Lung microvascular endothelial cell (primary cell): ENCODE measurements at regions not wholly inside any gene's neighbourhood (a gene's known extent, or its start where the extent isn't known, plus 50 kb on each side); places are given as distances from the start of the nearest gene placed in this dataset.

Source experiments
- DNase-seq, 2 donors: peaks; one replicate each; pipeline versions ENCODE4 v3.0.0 to v3.0.0-alpha.2; 2010; ENCODE audit warnings: low read depth in 2 of 2

- no peak for DNase-seq
Measured at GRCh38 chr4:115356176-115356575, 242.8 kb upstream of the NDST4 start.

- no peak for DNase-seq
Measured at GRCh38 chr4:115355329-115355728, 241.9 kb upstream of the NDST4 start.

DNA sequence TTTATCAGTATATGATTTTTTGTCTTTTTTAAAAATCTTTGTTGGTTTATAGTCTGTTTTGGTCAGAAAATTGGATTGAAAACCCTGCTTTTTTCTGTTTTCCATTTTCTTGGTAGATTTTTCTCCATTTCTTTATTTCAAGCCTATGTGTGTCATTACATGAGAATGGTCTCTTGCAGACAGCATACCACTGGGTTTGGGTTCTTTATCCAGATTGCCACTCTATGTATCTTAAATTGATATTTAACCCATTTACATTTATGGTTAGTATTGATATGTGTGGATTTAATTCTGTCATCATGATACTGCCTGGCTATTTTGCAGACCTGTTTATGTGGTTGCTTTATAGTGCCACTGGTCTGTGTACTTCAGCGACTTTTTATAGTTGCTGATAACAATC, 239.9 kb upstream of the NDST4 start:
- DNase-seq = no peak

- no peak for DNase-seq
Measured at GRCh38 chr4:115343171-115343570, 229.8 kb upstream of the NDST4 start.

GRCh38 chr4:115334736-115335411, 221.5 kb upstream of the NDST4 start:
- DNase-seq = no peak

- DNase-seq = no peak
Measured at GRCh38 chr4:115332078-115332477, 218.7 kb upstream of the NDST4 start.

DNA sequence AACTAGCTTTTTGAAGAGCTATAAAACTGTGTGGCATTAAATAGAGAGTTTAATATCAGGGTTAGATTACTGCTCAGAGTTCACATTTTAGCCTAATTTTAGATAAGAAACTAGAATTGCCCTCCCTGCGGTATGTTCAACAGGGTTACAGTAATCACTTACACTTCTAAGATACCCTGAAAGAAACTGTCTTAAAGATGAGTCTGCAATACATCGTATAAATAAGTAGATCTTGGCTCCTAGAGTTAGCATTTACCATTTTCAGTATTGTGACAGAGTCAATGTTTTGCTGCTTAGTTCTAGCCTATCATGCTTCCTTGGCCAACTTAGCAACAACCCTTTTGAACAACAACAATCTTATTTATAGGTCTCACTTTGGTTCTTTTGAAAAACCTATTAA, 217.8 kb upstream of the NDST4 start:
- DNase-seq = no peak

DNA sequence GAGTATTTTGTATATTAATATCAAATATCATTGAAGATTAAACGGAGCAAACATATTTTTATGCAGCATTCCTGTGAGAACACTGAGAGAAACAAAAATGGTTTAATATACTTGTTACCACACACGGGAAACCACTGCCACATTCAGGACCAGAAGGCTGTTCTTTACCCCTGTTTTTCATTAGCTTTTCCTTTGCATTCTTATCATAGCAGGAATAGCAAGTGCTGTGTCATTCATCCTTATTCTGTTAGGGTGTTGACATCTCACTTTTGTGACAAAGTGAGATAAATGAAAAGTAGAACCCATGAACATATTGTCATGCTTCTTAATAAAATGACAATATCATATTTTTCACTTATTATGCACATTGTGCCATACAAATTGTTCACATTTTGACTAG, 212.4 kb upstream of the NDST4 start:
- no peak for DNase-seq

- DNase-seq = no peak
Measured at GRCh38 chr4:115323106-115323707, 209.8 kb upstream of the NDST4 start.

DNA sequence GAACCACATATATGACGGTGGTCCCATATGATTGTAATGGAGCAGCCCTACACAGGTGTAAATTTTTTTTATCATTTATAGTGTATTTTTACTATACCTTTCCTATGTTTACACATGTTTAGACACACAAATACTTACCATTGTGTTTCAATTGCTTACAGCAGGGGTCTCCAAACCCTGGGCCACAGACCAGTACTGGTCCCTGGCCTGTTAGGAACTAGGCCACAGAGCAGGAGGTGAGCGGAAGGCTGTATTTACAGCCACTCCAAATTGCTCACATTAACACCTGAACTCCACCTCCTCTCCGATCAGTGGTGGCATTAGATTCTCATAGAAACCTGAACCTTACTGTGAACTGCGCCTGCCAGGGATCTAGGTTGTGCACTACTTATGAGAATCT, 201.8 kb upstream of the NDST4 start:
- no peak for DNase-seq

DNA sequence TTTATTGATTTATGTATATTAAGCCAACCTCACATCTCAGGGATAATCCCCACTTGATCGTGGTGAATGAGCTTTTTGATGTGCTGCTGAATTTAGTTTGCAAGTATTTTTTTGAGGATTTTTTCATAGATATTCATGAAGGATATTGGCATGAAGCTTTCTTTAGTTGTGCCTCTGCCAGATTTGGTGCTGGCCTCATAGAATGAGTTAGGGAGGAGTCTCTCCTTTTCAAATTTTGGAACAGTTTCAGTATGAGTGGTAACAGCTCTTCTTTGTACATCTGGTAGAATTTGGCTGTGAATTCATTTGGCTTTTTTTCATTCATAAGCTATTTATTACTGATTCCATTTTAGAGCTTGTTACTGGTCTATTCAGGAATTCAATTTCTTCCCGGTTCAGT, 197.2 kb upstream of the NDST4 start:
- no peak for DNase-seq

DNA sequence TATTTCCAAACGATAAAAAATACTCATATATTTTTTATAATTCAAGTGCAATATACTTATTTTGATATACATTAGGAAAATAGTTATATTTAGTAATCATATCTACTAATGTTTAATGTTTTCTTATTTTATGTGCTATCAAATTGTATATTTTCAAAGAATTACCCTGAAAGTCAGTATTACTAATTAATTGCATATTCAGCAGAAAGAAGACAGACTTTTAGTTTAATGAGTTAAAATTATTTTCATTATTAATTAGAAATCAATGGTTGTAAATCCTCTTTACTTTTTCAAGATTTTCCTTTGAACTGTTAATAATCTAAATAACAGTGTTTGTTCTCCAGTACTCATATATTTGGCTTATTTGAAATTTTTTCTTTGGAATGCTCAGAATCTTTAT, 181.3 kb upstream of the NDST4 start:
- no peak for DNase-seq

GRCh38 chr4:115293093-115293462, 179.7 kb upstream of the NDST4 start:
- DNase-seq = no peak

- DNase-seq = no peak
Measured at GRCh38 chr4:115292320-115293092, 179.1 kb upstream of the NDST4 start.

- DNase-seq = no peak
Measured at GRCh38 chr4:115287426-115287825, 174.0 kb upstream of the NDST4 start.

DNA sequence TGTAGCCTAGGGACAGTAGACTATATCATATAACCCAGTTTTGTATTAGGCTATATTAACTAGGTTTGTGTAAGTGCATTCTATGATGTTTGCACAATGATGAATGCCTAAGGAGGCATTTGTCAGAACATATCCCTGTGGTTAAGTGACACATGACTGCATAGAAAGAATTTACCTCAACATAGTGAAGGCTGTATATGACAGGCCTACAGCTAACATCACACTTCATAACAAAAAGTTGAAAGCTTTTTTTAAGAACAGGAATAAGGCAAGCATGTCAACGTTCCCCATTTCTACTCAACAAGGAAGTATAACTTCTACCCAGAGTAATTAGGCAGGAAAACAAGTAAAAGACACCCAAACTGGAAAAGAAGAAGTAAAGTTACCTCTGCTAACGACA, 165.9 kb upstream of the NDST4 start:
- DNase-seq = no peak

GRCh38 chr4:115278830-115279229, 165.4 kb upstream of the NDST4 start:
- DNase-seq = no peak

- no peak for DNase-seq
Measured at GRCh38 chr4:115275615-115276014, 162.2 kb upstream of the NDST4 start.

GRCh38 chr4:115274545-115274944, 161.1 kb upstream of the NDST4 start:
- no peak for DNase-seq

DNA sequence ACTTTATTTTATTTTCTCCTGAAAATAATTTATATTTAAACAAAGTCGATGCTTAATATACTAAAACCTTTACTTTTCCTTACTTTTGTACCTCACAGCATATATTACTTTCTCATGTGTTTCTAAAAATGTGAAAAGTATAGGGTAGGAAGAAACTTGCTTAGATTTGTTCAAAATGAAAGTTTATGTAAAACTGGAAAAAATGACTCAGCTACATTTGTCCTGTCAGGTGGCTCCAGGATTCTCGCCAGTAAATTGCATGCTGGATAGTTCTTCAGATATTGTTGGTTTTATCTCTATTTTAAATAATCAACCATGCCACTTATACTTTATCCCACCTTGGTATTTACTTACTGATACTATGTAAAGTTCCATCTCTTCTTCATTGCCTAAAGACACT, 159.2 kb upstream of the NDST4 start:
- DNase-seq = no peak

DNA sequence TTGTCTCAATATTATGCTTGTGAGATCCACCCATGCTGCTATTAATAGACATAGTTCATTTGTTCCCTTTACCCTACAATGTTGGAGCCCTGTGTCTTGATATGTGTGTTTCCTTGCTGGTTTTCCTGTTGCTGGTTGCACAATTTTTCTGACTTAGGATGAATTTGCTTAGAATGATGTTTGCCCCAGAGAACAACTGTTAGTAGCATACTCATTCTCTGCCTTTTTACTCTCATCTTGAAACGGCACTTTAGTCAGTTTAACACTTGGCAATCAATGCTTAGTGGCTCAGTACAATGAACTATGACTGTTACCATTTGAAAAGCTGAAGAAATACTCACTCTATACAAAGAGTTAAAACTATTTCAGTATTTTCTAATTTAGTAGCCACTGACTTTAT, 158.8 kb upstream of the NDST4 start:
- DNase-seq = no peak

DNA sequence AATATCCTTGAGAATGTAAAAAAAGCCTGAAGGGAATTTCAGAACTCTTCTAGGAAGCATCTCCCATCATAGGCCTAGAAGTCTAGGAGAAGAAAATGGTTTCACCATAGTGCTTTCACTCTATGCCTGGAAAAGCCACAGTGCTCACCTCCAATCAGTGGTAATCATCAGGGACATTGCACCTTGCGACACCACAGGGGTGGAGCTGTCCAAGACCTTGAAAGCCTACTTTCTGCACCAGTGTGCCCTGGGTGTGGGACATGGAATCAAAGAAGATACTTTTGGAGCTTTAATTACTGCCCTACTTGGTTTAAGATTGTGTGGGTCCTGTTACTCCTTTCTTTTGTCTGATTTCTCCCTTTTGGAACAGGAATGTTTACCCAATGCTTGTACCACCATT, 146.8 kb upstream of the NDST4 start:
- no peak for DNase-seq

- no peak for DNase-seq
Measured at GRCh38 chr4:115259642-115260041, 146.2 kb upstream of the NDST4 start.
